ENCODE measurements at regions not wholly inside any gene's neighbourhood (a gene's known extent, or its start where the extent isn't known, plus 50 kb on each side); places are given as distances from the start of the nearest gene placed in this dataset.

DNA sequence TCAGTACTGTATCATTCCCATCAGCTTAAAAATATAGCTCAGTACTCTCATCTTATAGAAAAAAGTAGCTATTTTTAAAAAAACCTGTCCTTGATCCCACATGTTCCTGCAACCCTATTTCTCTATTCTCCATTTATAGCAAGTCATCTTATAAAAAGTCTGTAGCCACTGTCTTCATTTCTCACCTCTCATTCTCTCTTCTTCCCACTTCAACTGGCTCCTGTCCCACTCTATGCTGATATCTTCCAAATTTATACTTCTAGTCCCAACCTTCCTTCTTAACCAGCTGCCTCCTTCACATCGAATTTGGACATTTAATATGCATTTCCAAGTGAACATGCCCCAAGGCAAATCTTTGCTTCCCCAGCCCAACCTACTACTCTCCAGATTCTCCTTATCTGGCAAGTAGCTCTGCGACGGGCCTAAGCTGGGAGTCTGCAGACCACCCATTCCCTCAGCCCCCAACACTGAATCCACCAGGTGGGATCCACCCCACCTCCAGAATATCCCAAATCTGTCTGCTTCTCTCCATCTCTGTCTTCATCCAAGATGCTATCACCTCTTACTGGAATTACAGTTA lies 52.0 kb upstream of the TANC2 start:
- no peak for DNase-seq (ENCODE audit: low spot score)

DNA sequence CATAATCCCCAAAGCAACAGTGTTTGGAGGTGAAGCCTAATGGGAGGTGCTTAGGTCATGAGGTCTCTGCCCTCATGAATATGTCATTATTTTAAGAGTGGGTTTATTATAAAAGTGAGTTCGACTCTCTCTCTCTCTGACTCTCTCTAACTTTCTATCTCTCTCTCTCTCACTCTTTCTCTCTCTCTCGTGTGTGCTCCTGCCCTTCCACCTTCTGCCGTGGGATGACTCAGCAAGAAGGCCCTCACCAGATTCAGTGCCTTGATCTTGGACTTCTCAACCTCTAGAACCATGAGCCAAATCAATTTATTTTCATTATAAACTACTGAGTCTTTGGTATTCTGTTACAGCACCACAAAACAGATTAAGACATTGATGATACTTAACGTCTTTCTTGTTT lies 53.7 kb upstream of the TANC2 start:
- DNase-seq (ENCODE audit: low spot score): no peak

DNA sequence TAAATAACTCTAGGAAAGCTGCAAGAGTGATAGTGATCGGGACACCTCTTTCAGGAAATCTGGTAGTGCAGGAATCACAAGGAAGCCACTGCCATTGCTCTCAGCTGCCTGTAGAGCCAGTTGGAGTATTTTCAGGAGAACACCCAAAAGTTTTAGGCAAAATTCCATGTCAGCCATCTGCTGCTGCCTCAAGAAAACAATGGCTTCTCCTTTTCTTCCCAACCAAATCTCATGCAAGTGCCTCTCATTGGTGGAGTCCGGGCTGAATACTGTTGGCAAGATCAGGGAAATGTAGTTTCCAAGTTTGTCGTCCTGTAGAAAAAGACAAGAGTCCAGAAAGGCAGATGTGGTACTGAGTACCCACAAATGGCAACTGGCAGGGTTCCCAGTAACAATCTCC lies 54.9 kb upstream of the TANC2 start:
- no peak for DNase-seq (ENCODE audit: low spot score)

DNA sequence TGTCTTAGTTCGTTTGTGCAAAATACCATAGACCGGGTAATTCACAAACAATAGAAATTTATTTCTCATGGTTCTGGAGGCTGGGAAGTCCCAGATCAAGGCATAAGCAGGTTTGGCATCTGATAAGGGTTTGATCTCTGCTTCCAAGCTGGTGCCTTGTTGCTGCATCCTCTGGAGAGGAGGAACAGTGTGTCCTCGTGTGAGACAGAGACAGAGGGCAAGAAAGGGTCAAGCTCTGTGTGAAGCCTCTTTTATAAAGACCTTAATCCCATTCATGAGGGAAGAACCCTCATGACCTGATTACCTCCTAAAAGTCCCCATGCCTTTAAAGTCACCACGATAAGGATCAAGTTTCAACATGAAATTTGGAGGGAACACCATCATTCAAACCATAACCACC lies 55.8 kb upstream of the TANC2 start:
- DNase-seq (ENCODE audit: low spot score): no peak

DNA sequence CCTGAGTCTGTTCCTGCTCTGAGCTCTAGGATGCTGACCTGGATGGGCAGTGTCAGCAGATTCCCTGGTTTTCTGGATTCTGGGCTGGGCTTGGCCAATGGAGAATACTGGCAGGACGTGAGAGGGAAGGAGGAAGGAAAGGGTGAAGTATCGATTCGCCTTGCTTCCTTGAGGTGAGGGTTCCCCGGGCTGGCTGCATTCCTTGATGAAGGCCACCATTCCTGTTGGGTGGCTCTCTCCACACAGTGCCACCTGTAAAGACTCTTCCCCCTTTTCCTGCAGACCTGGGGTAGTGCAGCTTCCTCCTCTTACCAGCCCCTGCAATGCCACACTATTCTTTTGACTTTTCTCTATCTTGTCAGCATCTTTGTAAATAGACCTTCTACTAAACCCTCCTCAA lies 58.1 kb upstream of the TANC2 start:
- DNase-seq (ENCODE audit: low spot score): no peak

DNA sequence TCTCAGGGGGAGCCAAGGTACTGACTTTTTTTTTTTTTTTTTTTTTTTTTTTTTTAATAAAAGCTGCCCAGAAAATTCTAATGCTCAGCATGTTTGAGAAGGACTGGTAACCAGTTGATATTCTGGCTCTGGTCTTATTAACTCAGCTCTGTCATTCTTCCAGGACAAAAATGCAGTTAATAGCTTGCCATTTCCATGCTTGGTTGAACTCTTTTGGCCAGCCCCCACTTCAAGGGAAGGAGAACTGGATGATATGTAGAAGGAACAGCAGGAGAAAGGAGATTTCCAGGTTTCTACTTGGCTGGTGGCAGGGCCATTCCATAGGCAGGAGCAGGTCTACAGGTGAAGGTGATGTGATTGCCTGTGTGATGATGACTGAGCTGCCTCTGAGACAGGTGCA lies 59.2 kb upstream of the TANC2 start:
- no peak for DNase-seq (ENCODE audit: low spot score)

DNA sequence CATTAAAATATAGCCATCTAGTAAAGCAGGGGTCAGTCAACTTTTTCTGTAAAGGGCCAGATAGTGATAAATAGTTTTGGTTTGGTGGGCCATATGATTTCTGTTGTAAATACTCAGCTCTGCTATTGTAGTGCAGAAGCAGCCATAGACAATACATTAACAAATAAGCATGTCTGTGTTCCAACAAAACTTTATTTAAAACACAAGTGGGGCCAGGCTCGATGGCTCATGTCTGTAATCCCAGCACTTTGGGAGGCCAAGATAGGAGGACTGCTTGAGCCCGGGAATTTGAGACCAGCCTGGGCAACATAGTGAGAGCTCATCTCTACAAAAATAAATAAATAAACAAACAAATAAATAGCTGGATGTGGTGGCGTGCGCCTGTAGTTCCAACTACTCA lies 60.8 kb upstream of the TANC2 start:
- DNase-seq (ENCODE audit: low spot score): no peak

DNA sequence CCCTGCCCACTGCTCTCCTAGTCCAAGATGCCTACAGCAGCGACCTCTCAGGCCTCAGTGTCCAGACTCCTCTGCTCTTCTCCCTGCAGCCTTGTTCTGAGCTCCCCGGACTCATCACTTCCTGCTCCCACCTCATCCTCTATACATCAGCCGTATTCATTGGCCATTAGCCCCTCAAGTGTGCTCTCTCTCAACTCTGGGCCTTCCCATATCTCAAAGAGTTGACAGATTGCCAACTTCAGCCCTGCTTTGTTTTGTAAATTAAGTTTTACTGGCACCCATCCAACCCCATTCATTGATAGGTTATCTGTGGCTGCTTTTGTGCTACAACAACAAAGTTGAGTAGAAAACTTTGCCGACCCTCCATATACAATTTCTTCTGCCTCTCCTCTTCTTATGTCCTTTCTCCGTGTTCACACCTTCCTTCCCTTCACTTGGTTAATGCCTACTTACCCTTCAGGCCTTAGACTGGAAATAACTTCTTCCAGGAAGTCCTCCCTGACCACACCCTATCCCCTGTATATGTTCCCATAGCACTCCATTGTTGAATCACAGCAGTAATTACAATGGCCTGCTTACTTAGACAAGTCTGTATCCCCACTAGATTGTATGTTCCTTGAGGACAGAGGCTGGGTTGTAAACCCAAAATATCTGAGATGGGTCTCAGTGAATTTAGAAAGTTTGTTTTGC lies 63.4 kb upstream of the TANC2 start:
- no peak for DNase-seq (ENCODE audit: low spot score)

DNA sequence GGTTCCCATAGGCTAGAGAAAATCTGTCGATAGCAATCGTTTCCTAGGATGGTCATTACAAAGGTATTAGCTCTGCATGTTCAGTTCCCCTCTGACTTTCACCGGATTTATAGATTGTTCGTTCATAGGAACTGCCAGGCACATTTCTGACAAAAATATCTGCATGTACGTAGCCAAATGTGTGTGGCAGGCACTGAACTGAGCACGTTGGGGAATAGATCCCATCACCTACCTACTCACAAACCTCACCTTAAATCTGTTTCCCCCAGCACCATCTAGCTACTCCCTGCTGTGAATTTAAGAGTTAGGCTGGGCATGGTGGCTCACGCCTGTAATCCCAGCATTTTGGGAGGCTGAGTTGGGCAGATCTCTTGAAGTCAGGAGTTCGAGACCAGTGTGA lies 64.5 kb upstream of the TANC2 start:
- no peak for DNase-seq (ENCODE audit: low spot score)

DNA sequence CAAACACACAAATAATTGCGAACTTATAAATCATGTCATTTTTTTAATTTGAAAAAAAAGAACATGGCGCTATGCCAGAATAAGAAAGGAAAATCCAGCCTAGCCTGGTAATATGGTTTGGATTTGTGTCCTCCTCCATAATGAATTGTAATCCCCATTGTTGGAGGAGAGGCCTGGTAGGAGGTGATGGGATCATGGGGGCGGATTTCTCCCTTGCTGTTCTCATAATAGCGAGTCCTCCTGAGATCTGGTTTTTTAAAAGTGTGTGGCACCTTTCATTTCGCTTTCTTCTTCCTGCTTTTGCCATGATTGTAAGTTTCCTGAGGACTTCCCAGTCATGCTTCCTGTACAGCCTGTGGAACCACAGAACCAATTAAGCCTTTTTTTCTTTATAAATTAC lies 65.9 kb upstream of the TANC2 start:
- DNase-seq (ENCODE audit: low spot score): no peak

DNA sequence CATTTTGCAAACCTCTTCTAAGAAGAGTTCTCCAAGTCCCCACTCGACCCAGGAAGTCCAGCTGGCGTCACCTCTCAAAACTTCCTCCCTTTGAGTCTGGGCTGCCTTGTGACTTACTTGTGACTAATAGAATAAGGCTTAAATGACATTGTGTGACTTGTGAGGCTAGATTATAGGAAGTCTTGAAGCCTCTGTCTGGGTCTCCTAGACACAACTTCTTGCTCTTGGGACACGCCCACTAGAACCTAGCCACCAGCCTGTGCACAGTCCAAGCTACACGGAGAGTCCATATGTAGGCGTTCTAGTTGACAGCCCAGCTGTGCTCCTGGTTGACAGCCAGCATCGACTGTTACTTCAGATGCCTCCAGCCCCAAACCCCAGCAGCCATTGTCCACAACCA lies 66.7 kb upstream of the TANC2 start:
- no peak for DNase-seq (ENCODE audit: low spot score)

DNA sequence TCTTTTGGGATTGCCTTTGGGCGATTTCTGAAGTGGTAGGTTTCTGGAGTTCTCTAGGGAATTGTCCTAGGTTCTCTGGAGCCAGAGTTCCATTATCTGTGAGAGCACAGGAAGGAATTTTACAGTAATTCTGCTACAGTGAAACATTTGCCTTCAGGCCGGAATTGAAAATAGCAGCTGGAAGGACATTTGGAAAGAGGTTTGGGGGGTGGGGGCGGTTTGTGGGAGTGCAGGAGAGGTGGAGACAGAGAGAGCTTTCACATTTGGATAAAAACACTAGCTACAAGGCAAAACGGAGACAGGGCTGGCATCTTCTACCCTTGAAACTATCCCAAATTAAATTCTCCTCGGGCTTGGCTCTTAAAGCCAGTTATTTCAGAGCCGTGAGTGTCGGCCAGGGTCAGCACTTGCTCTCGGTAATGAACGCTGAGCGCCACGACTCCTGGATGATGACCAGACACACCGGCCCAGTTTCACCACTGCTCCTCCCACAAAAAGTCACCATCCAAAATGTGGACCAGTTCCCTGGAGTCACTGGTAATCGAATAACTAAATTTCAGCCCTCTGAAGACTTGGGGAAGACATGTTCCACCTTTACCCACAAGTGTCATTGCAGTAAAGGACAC lies 67.7 kb upstream of the TANC2 start:
- no peak for DNase-seq (ENCODE audit: low spot score)

DNA sequence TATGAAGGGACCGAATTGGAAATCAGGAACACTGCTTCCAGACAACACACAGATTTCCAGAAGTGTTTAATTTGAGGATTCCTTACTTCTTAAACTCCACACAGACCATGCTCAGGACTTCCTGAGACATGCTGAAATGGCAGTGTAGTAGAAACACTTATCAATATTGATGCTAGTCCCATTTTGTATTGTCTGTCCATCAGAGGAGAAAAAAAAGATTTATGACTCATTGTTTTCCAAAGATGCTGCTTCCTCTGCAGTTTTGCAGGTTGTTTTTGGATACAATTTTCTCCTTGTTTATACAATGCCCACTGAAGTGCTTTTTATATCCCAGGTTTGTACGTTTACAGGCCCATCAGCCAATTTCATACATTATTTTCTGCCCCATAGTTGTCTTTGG lies 68.3 kb upstream of the TANC2 start:
- no peak for DNase-seq (ENCODE audit: low spot score)

DNA sequence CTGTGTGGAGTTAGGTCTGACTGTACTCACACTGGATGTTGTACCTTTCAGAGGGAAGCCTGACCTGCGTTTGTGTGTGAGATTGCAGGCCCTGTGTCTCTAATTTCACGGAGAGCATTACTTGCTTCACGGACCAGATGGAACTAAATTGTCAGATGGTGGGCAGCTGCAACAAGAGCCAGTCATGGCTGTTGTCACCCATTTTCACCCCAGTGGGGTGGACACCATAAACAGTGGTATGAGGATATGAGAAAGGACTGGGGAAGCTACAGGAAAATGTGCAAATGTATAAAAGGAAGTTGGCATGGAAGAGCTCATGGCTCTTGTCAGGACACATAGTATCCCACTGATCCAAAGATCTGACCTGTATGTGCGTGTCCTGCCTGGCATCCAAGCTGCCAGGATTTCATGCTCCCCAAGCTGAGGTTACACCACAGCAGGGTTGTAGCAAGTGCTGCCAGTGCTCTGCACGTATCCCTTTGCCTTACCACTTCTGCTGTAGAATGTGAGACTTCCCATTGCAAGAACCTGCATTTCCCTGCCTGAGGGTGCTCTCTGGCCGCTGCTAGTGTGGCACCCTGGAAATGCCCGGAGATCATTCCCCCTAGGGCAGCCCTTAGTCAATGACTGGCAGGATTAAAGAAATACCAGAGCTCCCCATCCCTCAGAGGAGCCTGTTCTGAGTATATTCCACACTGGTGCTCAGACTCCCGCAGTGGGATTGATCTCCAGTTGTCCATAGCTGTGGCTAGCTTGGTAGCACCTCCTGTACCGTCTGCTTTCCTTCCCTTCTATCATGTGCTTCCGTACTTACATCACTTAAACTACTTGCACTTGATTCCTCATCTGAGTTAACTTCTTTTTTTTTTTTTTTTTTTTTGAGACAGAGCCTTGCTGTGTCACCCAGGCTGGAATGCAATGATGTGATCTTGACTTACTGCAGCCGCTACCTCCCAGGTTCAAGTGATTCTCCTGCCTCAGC lies 70.4 kb upstream of the TANC2 start:
- DNase-seq (ENCODE audit: low spot score): no peak

DNA sequence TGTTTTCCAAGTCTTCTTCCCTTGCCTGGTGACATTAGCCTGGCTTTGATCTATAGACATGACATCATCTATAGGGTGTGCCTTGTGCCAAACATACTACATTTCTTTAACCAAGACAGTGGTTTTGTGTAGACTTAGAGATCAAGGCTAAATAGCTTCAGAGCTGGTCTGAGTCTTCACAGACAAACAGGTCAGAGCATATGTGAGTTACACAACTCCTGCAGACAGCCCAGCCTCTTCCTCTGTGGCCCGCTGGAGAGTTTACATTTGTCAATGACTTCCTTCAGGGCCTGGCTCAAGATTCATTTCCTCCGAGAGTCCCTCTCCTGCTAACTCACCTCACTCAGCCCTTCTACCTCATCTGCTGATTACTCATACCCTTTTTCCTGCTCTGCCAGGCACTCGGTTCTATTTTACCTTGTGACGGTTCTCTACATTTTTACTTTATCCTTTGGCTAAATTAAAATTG lies 73.1 kb upstream of the TANC2 start:
- peak; percentile 76 for DNase-seq (ENCODE audit: low spot score)

DNA sequence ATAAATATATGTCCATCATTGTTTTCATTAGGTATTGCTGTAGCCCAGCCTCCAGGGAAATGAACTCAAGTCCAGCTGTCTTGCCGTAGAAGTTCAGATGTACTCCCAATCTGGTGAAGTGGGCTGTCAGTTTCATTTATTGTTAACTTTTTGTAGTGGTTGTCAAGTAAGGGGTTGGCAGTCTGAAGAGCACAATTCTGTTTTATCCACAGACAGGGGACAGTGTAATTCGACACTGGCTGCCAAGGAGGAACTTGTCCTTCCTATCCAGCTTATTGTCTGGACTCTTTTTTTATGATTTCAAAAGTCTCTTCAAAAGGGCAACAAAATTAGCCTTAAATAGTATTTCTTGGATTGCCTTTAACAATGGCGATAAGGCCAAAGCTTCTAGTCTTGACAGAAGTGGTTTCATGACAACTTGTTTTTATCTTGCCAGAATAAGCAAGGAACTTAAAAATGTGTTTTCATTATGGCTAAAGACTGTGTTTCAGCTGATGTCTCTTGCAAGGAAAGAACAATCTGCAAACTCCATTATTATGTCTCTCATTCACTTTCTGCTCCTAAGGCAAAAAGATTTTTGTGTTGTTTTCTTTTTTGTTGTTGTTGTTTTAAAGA lies 73.9 kb upstream of the TANC2 start:
- no peak for DNase-seq (ENCODE audit: low spot score)

DNA sequence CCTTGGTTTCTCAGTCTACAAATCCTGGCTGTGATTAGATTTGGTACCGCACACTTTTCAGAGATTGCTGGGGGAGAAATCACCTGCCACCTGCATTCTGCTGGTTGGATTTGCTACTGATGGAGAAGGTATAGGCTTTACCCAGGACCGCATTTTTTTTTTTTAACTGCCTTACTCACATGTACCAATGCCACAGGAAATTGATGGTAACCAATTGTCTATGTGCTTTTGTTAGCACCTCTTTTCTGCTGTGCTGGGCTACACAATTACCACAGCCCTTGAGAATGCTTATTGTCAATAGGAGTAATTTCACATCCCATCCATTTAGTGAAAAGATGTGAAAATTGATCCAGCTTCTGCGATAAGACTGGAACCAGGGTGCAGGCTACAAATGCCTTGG lies 74.4 kb upstream of the TANC2 start:
- DNase-seq (ENCODE audit: low spot score): no peak

DNA sequence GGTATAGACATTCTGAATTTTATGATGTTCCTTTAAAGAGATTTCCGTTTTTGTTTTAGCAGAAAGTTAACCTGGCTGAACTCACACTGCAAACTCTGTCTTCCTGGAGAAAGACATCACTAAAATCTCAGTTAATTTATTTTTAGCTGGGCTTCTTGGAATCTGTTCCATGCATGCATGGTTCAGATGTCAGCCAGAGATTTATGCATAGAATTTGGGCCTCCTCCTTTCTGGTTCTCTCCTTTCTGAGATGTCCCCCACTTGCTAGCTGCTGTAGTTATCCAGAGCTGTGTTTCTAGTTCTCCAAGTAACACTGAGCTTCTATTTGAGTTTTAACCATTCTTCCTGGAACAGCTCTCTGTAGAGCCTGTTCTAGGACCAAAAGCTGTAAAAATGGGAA lies 77.3 kb upstream of the TANC2 start:
- no peak for DNase-seq (ENCODE audit: low spot score)

DNA sequence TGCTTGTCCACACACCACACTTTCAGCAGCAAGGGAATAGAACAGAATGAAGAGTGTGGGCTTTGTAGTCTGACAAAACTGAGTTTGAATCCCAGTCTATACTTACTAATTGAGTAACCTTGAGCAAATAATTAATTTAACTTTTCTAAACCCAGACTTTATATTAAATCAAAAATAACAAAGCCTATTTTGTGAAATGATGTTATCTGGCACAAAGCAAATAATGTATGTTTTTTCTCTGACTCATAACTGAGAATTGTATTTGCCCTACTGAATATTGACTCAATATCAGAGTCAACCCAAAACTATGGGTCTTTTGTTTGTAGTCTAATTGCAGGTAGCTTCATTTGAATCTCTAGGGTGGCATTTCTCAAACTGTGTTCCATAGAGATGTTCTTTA lies 77.9 kb upstream of the TANC2 start:
- DNase-seq (ENCODE audit: low spot score): no peak

DNA sequence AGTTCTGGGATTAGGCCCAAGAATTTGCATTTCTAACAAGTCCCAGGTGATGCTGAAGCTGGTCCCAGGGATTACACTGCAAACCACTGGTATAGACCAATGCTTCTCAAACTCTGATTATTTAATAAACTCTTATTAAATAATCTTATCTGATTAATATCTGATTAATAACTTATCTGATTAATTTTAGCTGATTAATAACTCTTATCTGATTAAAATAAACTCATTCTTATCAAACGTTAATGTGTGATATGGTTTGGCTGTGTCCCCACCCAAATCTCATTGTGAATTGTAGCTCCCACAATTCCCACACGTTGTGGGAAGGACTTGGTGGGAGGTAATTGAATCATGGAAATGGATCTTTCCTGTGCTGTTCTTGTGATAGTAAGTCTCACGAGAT lies 78.6 kb upstream of the TANC2 start:
- no peak for DNase-seq (ENCODE audit: low spot score)

DNA sequence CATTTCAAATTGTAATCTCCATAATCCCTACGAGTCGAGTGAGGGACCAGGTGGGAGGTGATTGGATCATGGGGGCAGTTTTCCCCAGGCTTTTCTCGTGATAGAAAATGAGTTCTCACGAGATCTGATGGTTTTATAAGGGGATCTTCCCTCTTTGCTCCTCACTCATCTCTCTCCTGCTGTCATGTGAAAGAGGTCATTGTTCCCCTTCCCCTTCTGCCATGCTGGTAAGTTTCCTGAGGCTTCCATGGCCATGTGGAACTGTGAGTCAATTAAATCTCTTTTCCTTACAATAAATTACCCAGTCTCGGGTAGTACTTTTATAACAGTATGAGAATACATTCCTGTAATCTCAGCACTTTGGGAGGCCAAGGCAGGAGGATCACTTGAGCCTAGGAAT lies 76.7 kb upstream of the MARCHF10 start:
- DNase-seq (ENCODE audit: low spot score): no peak

DNA sequence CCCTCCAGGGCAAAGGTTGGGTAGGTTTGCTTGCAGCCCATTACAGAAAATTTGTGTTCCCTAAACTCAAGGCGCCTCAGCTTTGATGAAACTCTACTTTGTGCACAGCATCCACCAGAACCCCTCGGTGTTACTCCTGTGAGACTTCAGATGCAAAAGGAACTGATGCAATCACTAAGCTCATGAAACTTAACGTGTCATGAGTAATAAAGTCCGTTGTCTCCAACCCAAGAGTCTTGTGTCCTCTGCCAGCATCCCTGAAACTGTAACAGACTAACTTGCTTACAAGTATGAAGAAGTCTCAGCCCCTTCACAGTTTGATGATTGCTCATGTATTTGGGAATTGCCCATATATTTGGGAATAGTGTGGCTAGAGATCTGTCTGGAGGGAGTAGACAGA lies 74.8 kb upstream of the MARCHF10 start:
- no peak for DNase-seq (ENCODE audit: low spot score)

Measured in ureter (tissue), 1 donor.